HepG2 (cell line): ENCODE measurements at regions not wholly inside any gene's neighbourhood (a gene's known extent, or its start where the extent isn't known, plus 50 kb on each side); places are given as distances from the start of the nearest gene placed in this dataset.
A peak's percentile ranks its signal among the peaks of the same experiment; 100 is the strongest.

Experiments
- ATAC-seq: fragments of 200-7000 bp; cut with Tn5 transposase; 3 replicates; pipeline ENCODE4 v1.9.1; 2020; ENCODE audit warnings: mild to moderate bottlenecking, moderate library complexity
- BruUV-seq: library from RNA; stranded (reverse); fragments of 400-500 nt; replicated peaks from 2 replicates; lab custom pipeline; 2021; lab: Mats Ljungman, UMichigan
- CTCF ChIA-PET: fragments of 300-600 bp; formaldehyde crosslinking; extraction: SDS; loops from one replicate; lab custom pipeline; 2021; ENCODE audit warnings: low total read pairs, inconsistent platforms, low intra/inter-chr PET ratio; lab: Yijun Ruan, JAX
- POLR2A ChIA-PET: fragments of 350-600 bp; sonication (Branson Sonifier 250); formaldehyde crosslinking; loops from one replicate; lab custom pipeline; 2020; ENCODE audit warnings: antibody characterized with exemption, inconsistent platforms; lab: Yijun Ruan, JAX
- DNase-seq: peaks from one replicate; pipeline ENCODE4 v3.0.0-alpha.2; 2015; ENCODE audit warnings: low spot score
- FAIRE-seq: peaks from 3 replicates; lab custom pipeline; 2011; peaks lifted over from hg19 to GRCh38; lab: Jason Lieb, UNC
- H2AFZ ChIP-seq: one replicate; pipeline ENCODE4 v1.6.1; 2011; ENCODE audit warnings: low read length, inconsistent platforms
- H3K27ac ChIP-seq: fragments of 300-600 bp; 3 replicates; pipeline ENCODE4 v1.8.0; 2011; ENCODE audit warnings: mixed run types, mild to moderate bottlenecking, mixed read lengths, low read length, inconsistent platforms; ENCODE audit not compliant: insufficient read depth; ENCODE audit errors: extremely low read length
- H3K27me3 ChIP-seq, 2 experiments: fragments of 200-600 bp in 1 of 2; 2 replicates in 1 of 2; 3 replicates in 1 of 2; pipeline versions ENCODE4 v1.6.0 to v1.8.0; 2011; ENCODE audit warnings: low read length in 2 of 2, mild to moderate bottlenecking in 2 of 2, moderate library complexity in 2 of 2, inconsistent platforms in 1 of 2; ENCODE audit not compliant: insufficient read depth in 2 of 2, control insufficient read depth in 1 of 2
- H3K36me3 ChIP-seq, 2 experiments: fragments of 200-600 bp in 1 of 2; replicated peaks in 1 of 2; 2 replicates in 1 of 2; 3 replicates in 1 of 2; pipeline versions ENCODE4 v1.5.1 to v1.8.0; 2011; ENCODE audit warnings: low read length in 2 of 2, inconsistent platforms in 1 of 2; ENCODE audit not compliant: insufficient read depth in 2 of 2, control insufficient read depth in 1 of 2
- H3K4me1 ChIP-seq: 2 replicates; pipeline ENCODE4 v1.5.1; 2012; ENCODE audit warnings: low read length, inconsistent platforms; ENCODE audit not compliant: insufficient read depth
- H3K4me2 ChIP-seq: 2 replicates; pipeline ENCODE4 v1.6.0; 2011; ENCODE audit warnings: low read depth, low read length, inconsistent platforms
- H3K4me3 ChIP-seq, 3 experiments: fragments of 200-600 bp in 1 of 3; sonication (generic), shearing (Covaris generic) in 1 of 3; replicated peaks in 1 of 3; 2 replicates each; pipeline ENCODE4 v1.5.1; 2011 to 2016; ENCODE audit warnings: low read length in 3 of 3, inconsistent platforms in 2 of 3, low read depth in 2 of 3, mild to moderate bottlenecking in 2 of 3, control low read depth in 1 of 3, mixed read lengths in 1 of 3; ENCODE audit not compliant: insufficient read depth in 1 of 3
- H3K79me2 ChIP-seq: one replicate; pipeline ENCODE4 v1.6.1; 2011; ENCODE audit warnings: low read length, inconsistent platforms; ENCODE audit not compliant: insufficient read depth
- H3K9ac ChIP-seq: 2 replicates; pipeline ENCODE4 v1.6.0; 2011; ENCODE audit warnings: mild to moderate bottlenecking, low read depth, low read length, inconsistent platforms; ENCODE audit not compliant: insufficient read depth
- H3K9me3 ChIP-seq: 2 replicates; pipeline ENCODE4 v1.5.1; 2012; ENCODE audit warnings: mild to moderate bottlenecking, low read length
- H4K20me1 ChIP-seq: 2 replicates; pipeline ENCODE4 v1.6.0; 2011; ENCODE audit warnings: inconsistent platforms, mild to moderate bottlenecking, low read length, moderate library complexity; ENCODE audit not compliant: insufficient read depth
- ATM ChIP-seq: fragments of 450-650 bp; IDR thresholded peaks from 2 replicates; pipeline ENCODE4 v1.7.1; 2017; ENCODE audit warnings: mild to moderate bottlenecking, borderline replicate concordance
- ELF3 ChIP-seq: IDR thresholded peaks from 2 replicates; pipeline ENCODE4 v1.6.1; 2016; ENCODE audit warnings: missing genetic modification reagents, missing compliant biosample characterization
- ETV5 ChIP-seq: IDR thresholded peaks from 2 replicates; pipeline ENCODE4 v1.6.1; 2018; ENCODE audit warnings: missing biosample characterization, missing genetic modification reagents, inconsistent platforms, borderline replicate concordance
- ETV6 ChIP-seq: sonication (generic); formaldehyde crosslinking; conservative IDR thresholded peaks from 2 replicates; pipeline ENCODE4 v1.4.0; 2020; ENCODE audit warnings: missing genetic modification reagents
- HMG20B ChIP-seq: conservative IDR thresholded peaks from 2 replicates; pipeline ENCODE4 v1.6.1; 2016; ENCODE audit warnings: missing genetic modification reagents, missing compliant biosample characterization
- HNF4A ChIP-seq: sonication (generic); formaldehyde crosslinking; IDR thresholded peaks from 2 replicates; pipeline ENCODE4 v1.4.0; 2020; ENCODE audit warnings: missing genetic modification reagents
- KDM6A ChIP-seq: IDR thresholded peaks from 2 replicates; pipeline ENCODE4 v1.6.1; 2016; ENCODE audit warnings: low read depth
- MZF1 ChIP-seq: sonication (generic); formaldehyde crosslinking; IDR thresholded peaks from 2 replicates; pipeline ENCODE4 v1.8.1; 2023; ENCODE audit warnings: mild to moderate bottlenecking, missing genetic modification reagents, borderline replicate concordance
- RBAK ChIP-seq: sonication (generic); formaldehyde crosslinking; IDR thresholded peaks from 2 replicates; pipeline ENCODE4 v1.5.1; 2020; ENCODE audit warnings: mild to moderate bottlenecking, missing genetic modification reagents
- RBM22 ChIP-seq: fragments of 200-400 bp; formaldehyde crosslinking; optimal IDR thresholded peaks from 2 replicates; pipeline ENCODE3; 2017; ENCODE audit warnings: mild to moderate bottlenecking, low read length, moderate library complexity
- SMC3 ChIP-seq: IDR thresholded peaks from 2 replicates; pipeline ENCODE4 v1.6.1; 2011; ENCODE audit warnings: low read length, improper control_type of control experiment
- SP5 ChIP-seq: IDR thresholded peaks from 2 replicates; pipeline ENCODE4 v1.6.1; 2016; ENCODE audit warnings: low read depth, borderline replicate concordance
- SUZ12 ChIP-seq: fragments of 150-350 bp; IDR thresholded peaks from 2 replicates; pipeline ENCODE4 v1.6.1; 2014; ENCODE audit warnings: low read depth, low read length
- TRIM24 ChIP-seq: sonication (generic); formaldehyde crosslinking; IDR thresholded peaks from 2 replicates; pipeline ENCODE4 v1.8.0; 2022; ENCODE audit warnings: mild to moderate bottlenecking, missing genetic modification reagents
- ZNF335 ChIP-seq: sonication (generic); formaldehyde crosslinking; IDR thresholded peaks from 2 replicates; pipeline ENCODE4 v1.4.0; 2020; ENCODE audit warnings: missing genetic modification reagents
- ZNF569 ChIP-seq: sonication (generic); formaldehyde crosslinking; IDR thresholded peaks from 2 replicates; pipeline ENCODE4 v1.5.0; 2020; ENCODE audit warnings: mild to moderate bottlenecking, missing genetic modification reagents, moderate library complexity, borderline replicate concordance
- WGBS: methylation state at CpG from one replicate; pipeline ENCODE4 v1.1.6; 2017; ENCODE audit warnings: low lambda C conversion rate; 5-methylcytosine and 5-hydroxymethylcytosine counted together
- in situ Hi-C: cut with HindIII; loops from 2 replicates; pipeline ENCODE4 v1.10.0; 2017; ENCODE audit warnings: low pct_unique_long_range_greater_than_20kb; ENCODE audit not compliant: extremely low pct_ligation_motif_present
- intact Hi-C: fragments of 100-400 bp; cut with micrococcal nuclease; formaldehyde crosslinking; loops from one replicate; pipeline ENCODE4 v1.10.0; 2022; ENCODE audit not compliant: unreplicated experiment
- TF ChIP-seq, protein P1 (sequence below): sonication (generic); formaldehyde crosslinking; IDR thresholded peaks from 2 replicates; pipeline ENCODE4 v1.4.0; 2020; ENCODE audit warnings: missing genetic modification reagents
- TF ChIP-seq, protein P2 (sequence below): sonication (generic); formaldehyde crosslinking; conservative IDR thresholded peaks from 2 replicates; pipeline ENCODE4 v1.4.0; 2020; ENCODE audit warnings: missing genetic modification reagents

DNA sequence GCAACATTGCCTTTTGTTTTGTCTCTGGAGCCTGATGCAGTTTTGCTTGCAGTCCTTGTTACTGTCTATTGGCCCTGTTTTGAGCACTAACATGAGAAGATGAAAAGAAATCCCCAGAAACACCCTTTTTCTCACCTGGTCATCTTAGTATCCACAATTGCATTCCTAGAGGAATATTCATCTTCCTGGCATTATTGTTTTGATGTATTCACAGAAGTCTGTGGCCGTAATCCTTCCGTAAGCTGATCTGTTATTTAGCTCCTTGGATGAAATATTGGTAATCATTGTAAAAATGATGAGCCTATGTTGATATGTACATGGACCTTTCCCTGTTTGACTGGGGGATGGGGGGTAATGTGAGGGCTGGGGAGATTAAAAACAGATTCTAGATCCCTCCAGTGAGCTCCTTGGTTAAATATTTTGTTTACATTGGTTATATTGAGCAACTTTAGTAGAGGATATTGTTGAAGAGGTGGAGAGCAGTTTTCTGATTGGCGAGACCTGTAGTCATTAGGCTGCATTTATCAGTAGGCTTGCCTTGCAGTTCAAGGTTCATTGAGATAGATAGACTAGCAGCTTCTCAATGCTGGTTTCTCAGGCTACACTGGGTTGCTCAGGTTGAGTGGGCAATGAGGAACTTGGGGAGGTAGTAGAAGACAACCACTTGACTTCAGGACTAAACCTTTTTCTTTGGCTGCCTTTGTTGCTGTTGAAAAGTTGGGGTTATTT is 117.5 kb downstream of the MACIR start:
- Histone ChIP-seq H3K9ac (no peak overlapping the region), H3K9me3 (no peaks in the 10 kb centered on the region), H2AFZ (no peak overlapping the region), H3K4me3 (no peak overlapping the region), H3K36me3 (no peaks in the 10 kb centered on the region), H3K79me2 (no peaks in the 10 kb centered on the region), H3K4me1 (peaks cover 18% of the 10 kb centered on the region), H3K4me2 (peak overlapping the region; percentile 34), H3K27ac (no peak overlapping the region), H4K20me1 (no peaks in the 10 kb centered on the region), H3K27me3 (no peaks in the 10 kb centered on the region)
- FAIRE-seq (peak; percentile 42), DNase-seq (peak; percentile 15), ATAC-seq (peak; percentile 79)
- ChIA-PET POLR2A (no interaction called here), CTCF (no interaction called here)
- intact Hi-C loops = loop anchor here (10.0 kb wide), 1 partner anchor 121 kb away; the partner anchor contains the start of gene MACIR
- in situ Hi-C loops = no loop called here
- 5% methylated on average over 3 of the region's 3 CpGs for WGBS
- TF ChIP-seq KDM6A (no peak), HNF4A (CRISPR knock-in tag) (peak; percentile 32; the same call in 1 of the 2 replicates), SMC3 (no peak), ZNF335 (CRISPR knock-in tag) (no peak), ELF3 (CRISPR knock-in tag) (no peak)
- no TSS peak for BruUV-seq

DNA sequence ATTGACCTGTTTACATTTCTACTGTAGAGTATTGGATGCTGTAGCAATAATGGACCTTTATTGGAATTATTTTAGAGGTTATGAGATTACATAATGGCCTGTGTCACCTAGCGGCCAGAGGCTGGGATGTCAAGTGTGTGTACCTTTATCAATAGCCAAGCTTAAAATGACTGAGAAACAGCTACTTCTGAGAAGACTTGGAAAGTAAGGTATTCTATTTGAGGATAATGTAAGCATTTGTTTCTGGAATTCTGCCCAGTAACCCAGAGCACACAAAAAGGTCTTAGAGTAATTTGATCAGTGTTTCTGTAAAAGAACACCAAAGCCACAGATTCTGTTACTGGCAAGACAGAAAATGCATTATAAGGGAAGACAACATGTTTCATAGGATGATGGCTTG is 116.8 kb downstream of the MACIR start:
- intact Hi-C loops = loop anchor here (10.0 kb wide), 1 partner anchor 121 kb away; the partner anchor contains the start of gene MACIR
- 0% methylated on average over 1 of the region's 1 CpG for WGBS
- H2AFZ ChIP-seq = no peak overlapping the region
- peaks cover 18% of the 10 kb centered on the region for H3K4me1 ChIP-seq
- ChIA-PET POLR2A (no interaction called here), CTCF (no interaction called here)
- FAIRE-seq = peak; percentile 50
- H4K20me1 ChIP-seq = no peaks in the 10 kb centered on the region
- no peaks in the 10 kb centered on the region for H3K27me3 ChIP-seq
- BruUV-seq = no TSS peak
- no peaks in the 10 kb centered on the region for H3K79me2 ChIP-seq
- in situ Hi-C loops = no loop called here
- H3K27ac ChIP-seq = no peak overlapping the region
- H3K9me3 ChIP-seq = no peaks in the 10 kb centered on the region
- no peak overlapping the region for H3K4me3 ChIP-seq
- H3K9ac ChIP-seq = no peak overlapping the region
- peak; percentile 63 for ATAC-seq
- no peak for DNase-seq
- H3K36me3 ChIP-seq = no peaks in the 10 kb centered on the region
- no peak overlapping the region for H3K4me2 ChIP-seq
- TF ChIP-seq TRIM24 (CRISPR knock-in tag) (no peak), SUZ12 (no peak), ETV6 (CRISPR knock-in tag) (no peak), ATM (no peak), SP5 (CRISPR knock-in tag) (no peak), HMG20B (no peak), RBAK (CRISPR knock-in tag) (no peak), ZNF569 (CRISPR knock-in tag) (no peak), MZF1 (CRISPR knock-in tag) (no peak), ETV5 (CRISPR knock-in tag) (no peak), RBM22 (no peak)
- TF ChIP-seq, protein P1, sequence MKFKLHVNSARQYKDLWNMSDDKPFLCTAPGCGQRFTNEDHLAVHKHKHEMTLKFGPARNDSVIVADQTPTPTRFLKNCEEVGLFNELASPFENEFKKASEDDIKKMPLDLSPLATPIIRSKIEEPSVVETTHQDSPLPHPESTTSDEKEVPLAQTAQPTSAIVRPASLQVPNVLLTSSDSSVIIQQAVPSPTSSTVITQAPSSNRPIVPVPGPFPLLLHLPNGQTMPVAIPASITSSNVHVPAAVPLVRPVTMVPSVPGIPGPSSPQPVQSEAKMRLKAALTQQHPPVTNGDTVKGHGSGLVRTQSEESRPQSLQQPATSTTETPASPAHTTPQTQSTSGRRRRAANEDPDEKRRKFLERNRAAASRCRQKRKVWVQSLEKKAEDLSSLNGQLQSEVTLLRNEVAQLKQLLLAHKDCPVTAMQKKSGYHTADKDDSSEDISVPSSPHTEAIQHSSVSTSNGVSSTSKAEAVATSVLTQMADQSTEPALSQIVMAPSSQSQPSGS (CRISPR knock-in tag) = no peak
- TF ChIP-seq, protein P2, sequence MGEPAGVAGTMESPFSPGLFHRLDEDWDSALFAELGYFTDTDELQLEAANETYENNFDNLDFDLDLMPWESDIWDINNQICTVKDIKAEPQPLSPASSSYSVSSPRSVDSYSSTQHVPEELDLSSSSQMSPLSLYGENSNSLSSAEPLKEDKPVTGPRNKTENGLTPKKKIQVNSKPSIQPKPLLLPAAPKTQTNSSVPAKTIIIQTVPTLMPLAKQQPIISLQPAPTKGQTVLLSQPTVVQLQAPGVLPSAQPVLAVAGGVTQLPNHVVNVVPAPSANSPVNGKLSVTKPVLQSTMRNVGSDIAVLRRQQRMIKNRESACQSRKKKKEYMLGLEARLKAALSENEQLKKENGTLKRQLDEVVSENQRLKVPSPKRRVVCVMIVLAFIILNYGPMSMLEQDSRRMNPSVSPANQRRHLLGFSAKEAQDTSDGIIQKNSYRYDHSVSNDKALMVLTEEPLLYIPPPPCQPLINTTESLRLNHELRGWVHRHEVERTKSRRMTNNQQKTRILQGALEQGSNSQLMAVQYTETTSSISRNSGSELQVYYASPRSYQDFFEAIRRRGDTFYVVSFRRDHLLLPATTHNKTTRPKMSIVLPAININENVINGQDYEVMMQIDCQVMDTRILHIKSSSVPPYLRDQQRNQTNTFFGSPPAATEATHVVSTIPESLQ (CRISPR knock-in tag) = no peak
